Kidney (tissue), 13 donors: ENCODE measurements at regions not wholly inside any gene's neighbourhood (a gene's known extent, or its start where the extent isn't known, plus 50 kb on each side); places are given as distances from the start of the nearest gene placed in this dataset.

Source experiments
- DNase-seq, 5 donors: peaks; one replicate each; pipeline ENCODE4 v3.0.0-alpha.2; 2013 to 2020
- FAIRE-seq: peaks from 2 replicates; lab custom pipeline; 2012; peaks lifted over from hg19 to GRCh38; lab: Jason Lieb, UNC
- H3K27ac ChIP-seq, 2 donors: one replicate each; pipeline ENCODE4 v1.7.0; 2013; ENCODE audit warnings: low read depth in 2 of 2, low read length in 2 of 2, inconsistent platforms in 1 of 2
- H3K27me3 ChIP-seq: one replicate; pipeline ENCODE4 v1.7.1; 2013; ENCODE audit warnings: low read length, inconsistent platforms; ENCODE audit not compliant: control insufficient read depth, insufficient read depth
- H3K36me3 ChIP-seq, 3 donors: one replicate each; pipeline versions ENCODE4 v1.7.0 to v1.7.1; 2013; ENCODE audit warnings: low read length in 3 of 3, control low read depth in 1 of 3, inconsistent platforms in 1 of 3; ENCODE audit not compliant: insufficient read depth in 3 of 3, control insufficient read depth in 2 of 3
- H3K4me1 ChIP-seq, 3 donors: one replicate each; pipeline versions ENCODE4 v1.7.0 to v1.7.1; 2013; ENCODE audit warnings: low read length in 3 of 3, inconsistent platforms in 1 of 3, low read depth in 1 of 3; ENCODE audit not compliant: control insufficient read depth in 2 of 3, insufficient read depth in 2 of 3
- H3K4me3 ChIP-seq, 3 donors: one replicate each; pipeline versions ENCODE4 v1.7.0 to v1.8.1; 2013; ENCODE audit warnings: low read length in 3 of 3, control low read depth in 1 of 3, inconsistent platforms in 1 of 3
- H3K9ac ChIP-seq, 3 donors: one replicate each; pipeline versions ENCODE4 v1.7.0 to v1.7.1; 2013; ENCODE audit warnings: low read length in 3 of 3, control low read depth in 1 of 3, inconsistent platforms in 1 of 3
- H3K9me3 ChIP-seq, 3 donors: one replicate each; pipeline versions ENCODE4 v1.7.0 to v1.7.1; 2013; ENCODE audit warnings: low read length in 3 of 3, control low read depth in 1 of 3, inconsistent platforms in 1 of 3; ENCODE audit not compliant: control insufficient read depth in 2 of 3, insufficient read depth in 1 of 3
- CTCF ChIP-seq: IDR thresholded peaks from 3 replicates; pipeline ENCODE4 v1.5.1; 2012; ENCODE audit warnings: mild to moderate bottlenecking, moderate library complexity, borderline replicate concordance; ENCODE audit not compliant: insufficient read depth; ENCODE audit errors: extremely low read depth
- intact Hi-C: fragments of 100-400 bp; cut with DNase I; formaldehyde crosslinking; loops from one replicate; pipeline ENCODE4 v1.11.1; 2022
- donor health status: control.
- donor health status: control.
- donor health status: control.
- donor health status: control.
- donor health status: control.
- donor health status: DM: yes; HTN: yes; CAD: no.
- donor health status: Normal renal cell carcinoma (clear cell type).

DNA sequence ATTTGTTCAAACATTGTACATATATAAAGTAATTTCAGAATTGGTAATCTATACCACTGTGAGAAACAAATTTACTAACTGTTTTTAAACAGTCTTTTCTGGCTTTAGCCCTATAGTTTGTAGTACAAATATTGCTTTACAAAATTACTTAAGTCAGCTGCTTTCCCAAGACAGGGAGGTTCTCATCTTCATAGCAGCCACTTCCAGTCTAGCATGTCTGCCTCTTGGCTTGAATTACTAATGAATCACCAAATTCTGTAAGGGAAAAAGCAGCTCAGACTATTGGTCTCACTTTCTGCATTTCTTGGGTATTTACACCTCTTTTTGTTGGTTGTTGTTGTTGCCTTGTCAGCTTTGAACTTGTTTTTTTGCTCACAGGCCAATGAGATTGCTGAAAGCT is 187.2 kb downstream of the NPFFR2 start:
- no peaks in the 10 kb centered on the region for H3K4me1 ChIP-seq
- H3K27ac ChIP-seq: no peak overlapping the region
- TF ChIP-seq CTCF: no peak
- no peaks in the 10 kb centered on the region for H3K36me3 ChIP-seq
- intact Hi-C loops: no loop called here
- FAIRE-seq (no peak), DNase-seq (peak in 2 of 5 donors; percentile 3 to 13)
- H3K4me3 ChIP-seq: no peak overlapping the region
- peaks cover 0 to 6% (median 0%) of the 10 kb centered on the region in 3 donors for H3K9me3 ChIP-seq
- H3K27me3 ChIP-seq: no peaks in the 10 kb centered on the region
- no peak overlapping the region for H3K9ac ChIP-seq
